ENCODE measurements at regions not wholly inside any gene's neighbourhood (a gene's known extent, or its start where the extent isn't known, plus 50 kb on each side); places are given as distances from the start of the nearest gene placed in this dataset.
"Not testable (repeated sequence)": the region's sequence is repeated elsewhere in the genome, so short reads cannot be mapped to it uniquely, and the experiment has no call there.

DNA sequence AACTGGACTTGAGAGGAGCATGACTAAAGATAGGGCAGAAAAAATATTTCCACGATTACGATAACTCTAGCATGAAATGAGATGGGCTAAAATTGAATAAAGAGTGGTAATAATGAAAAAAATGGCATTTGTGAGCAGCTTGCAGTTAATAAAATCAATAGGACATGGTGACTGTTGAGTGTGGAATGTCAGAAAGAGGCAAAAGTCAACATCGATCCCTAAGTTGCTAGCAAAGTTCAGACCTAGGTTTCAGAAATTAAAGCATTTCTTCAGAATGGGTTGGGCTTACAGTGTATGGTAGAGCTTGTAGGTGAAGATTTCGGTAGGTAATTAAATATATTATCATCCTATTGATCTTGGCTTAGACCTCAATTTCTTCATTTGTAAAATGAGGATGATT lies 656.7 kb upstream of the NRG3 start:
- DNase-seq (ENCODE audit: low read depth in 2 of 2): no peak

DNA sequence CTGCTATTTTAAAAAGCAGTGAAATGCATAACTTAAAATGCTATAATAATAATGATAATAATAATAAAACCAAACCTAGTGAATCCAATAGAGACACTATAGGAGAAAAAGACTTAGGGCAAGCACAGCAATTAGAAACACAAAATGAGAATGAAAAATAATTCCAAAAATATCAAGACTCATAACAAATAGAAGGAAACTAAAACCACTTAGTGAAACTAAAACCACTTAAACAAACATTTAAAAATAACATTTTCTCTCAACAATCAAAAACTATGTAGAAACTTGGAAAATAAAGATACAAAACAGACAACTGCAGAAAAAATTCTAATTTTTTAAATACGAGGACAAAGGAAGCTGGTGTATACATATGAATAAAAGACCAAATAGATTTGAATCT lies 655.2 kb upstream of the NRG3 start:
- no peak for DNase-seq (ENCODE audit: low read depth in 2 of 2)

DNA sequence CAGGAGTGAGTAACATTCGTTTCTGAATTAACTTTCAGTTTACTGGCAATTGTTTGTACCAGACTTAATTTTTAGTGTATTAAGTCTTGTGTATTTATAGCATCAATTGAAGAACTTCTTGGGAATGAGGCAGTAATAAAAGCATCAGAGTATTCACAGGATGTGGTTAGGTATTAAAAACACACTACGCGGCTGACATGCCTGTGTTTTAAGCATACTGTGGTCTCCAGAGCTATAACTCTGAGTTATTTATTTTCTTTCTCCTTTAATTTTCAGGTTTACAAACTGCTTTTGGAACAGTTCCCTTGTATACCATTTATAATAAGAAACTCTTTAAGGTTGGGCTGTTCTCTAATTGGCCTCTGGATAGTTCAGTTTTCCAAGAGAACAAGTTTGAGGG lies 626.1 kb upstream of the NRG3 start:
- no peak for DNase-seq (ENCODE audit: low read depth in 2 of 2)

DNA sequence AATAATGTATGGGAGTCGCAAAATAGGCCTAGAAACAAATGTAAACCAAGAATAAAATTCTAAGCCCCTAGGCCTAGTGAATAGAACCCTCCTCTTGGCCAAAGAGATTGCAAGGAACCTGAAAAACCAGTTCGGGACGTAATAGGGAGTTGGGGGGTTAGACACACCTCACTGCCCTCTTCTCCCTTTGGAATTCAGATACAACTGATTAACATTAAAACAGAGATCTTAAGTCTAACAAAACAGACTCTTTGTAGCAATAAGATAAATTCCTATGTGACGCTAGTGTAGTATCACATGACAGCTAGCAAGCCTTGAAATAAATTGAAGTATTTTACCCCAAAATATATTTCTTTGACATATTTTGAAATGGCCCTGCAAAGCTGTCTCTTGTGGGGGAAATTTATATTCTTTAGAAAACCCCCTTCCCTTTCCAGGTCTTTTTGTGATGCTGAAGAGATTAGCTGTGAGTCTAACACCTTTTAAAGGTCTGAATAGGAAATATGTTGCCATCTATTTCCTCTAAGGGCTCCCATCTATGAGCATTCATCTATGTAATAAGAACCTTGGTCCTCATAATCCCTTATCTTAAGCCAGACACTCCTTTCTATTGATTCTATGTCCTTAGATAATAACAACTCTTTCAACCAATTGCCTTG lies 623.4 kb upstream of the NRG3 start:
- no peak for DNase-seq (ENCODE audit: low read depth in 2 of 2)

DNA sequence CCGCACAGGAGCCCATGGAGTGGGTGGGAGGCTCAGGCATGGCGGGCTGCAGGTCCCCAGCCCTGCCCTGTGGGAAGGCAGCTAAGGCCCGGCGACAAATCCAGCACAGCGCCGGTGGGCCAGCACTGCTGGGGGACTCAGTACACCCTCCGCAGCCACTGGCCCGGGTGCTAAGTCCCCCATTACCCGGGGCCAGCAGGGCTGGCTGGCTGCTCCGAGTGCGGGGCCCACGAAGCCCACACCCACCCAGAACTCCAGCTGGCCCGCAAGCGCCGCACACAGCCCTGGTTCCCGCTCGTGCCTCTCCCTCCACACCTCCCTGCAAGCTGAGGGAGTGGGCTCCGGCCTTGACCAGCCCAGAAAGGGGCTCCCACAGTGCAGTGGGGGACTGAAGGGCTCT lies 610.0 kb upstream of the NRG3 start:
- not testable (repeated sequence) for DNase-seq (ENCODE audit: low read depth in 2 of 2)

DNA sequence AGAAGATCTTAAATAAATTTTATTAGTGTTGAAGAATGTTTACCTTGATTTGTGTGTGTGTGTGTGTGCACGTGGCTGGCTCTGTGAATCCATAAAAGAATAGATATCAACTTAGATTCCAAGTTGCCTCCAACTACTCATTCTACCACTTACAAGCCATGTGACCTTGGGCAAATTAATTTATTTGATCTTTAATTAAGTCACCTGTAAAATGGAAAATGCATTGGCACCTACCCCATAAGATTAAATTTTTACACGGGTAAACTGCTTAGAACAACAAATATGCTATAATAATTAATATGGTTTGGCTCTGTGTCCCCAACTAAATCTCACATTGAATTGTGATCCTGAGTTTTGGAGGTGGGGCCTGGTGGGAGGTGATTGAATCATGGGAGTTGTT lies 604.9 kb upstream of the NRG3 start:
- no peak for DNase-seq (ENCODE audit: low read depth in 2 of 2)

DNA sequence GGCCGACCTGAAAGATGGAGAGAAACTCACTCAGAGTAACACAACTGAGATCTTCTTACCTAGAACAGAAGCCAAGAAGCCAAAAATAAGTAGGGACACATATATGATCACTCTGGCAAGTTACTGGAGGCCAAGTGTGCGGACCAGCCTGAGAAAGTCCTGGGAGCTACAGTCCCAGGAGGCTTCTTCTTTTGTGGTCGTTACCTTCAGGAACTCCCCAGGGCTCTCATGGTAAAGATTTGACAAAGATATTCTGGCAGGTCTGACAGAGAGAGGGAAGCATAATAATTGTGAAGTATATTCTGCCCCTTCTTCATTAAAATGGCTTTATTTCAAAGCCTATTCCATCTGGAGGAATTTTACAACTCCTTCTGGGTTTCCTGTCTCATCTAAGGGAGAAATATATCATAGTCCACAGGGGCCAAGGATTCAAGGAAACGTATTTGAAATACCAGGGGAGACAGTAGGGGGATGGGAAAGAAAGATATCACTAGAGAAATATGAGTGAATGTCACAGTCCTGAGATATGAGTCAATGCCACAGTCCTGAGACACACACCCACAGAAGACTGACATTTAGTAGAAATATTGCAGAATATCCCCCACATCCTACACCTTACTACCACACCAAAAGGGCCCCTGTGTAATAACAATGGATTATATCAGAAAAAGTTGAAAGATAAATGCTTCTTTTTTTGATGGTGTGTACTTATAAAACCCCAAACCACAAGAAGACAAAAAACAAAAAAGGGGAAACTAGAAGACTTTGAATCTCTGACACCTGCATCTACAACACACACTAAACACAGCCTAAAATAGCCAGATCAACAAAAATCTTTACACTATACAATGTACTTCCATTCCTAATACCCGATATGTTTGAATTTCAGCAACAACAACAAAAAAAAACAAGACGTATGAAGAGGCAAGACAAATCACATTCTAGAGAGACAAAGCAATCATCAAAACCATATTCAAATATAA lies 594.2 kb upstream of the NRG3 start:
- DNase-seq (ENCODE audit: low read depth in 2 of 2): no peak

DNA sequence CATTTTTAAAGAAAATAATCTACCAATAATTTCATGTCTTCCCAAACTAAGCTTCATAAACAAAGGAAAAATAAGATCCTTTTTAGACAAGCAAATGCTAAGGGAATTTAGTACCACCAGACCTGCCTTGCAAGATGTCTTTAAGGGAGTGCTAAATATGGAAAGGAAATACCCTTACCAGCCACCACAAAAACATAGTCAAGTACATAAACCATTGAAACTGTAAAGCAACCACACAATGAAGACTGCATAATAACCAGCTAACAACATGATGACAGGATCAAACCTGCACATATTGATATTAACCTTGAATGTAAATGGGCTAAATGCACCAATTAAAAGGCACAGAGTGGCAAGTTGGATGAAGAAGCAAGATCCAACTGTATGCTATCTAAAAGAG lies 586.5 kb upstream of the NRG3 start:
- DNase-seq (ENCODE audit: low read depth in 2 of 2): no peak

DNA sequence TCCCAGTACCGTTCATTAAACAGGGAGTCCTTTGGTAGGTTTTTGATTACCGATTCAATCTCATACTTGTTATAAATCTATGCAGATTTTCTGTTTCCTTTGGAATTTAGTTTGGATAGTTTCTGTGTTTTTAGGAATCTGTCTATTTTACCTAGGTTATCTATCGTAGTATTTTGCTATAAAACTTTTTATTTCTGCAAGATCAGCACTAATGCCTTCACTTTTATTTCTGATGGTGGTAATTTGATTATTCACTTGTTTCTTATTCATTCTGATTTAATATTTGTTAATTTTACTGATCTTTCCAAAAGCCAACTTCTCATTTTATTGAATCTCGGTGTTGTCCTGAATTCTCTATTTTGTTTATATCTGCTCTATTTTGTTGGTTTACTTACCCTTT lies 577.7 kb upstream of the NRG3 start:
- no peak for DNase-seq (ENCODE audit: low read depth in 2 of 2)

DNA sequence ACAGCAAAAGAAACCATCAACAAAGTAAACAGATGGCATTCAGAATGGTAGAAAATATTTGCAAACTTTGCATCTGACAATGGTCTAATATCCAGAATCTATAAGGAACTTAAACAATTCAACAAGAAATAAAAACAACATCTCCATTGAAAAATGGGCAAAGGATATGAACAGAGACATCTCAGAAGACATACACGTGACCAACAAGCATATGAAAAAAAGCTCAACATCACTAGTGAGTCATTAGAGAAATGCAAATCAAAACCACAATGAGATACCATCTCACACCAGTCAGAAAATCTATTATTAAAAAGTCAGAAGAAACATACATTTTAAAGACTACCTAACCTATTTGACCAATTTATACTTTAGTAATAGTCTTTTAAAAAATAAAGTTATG lies 571.3 kb upstream of the NRG3 start:
- no peak for DNase-seq (ENCODE audit: low read depth in 2 of 2)

DNA sequence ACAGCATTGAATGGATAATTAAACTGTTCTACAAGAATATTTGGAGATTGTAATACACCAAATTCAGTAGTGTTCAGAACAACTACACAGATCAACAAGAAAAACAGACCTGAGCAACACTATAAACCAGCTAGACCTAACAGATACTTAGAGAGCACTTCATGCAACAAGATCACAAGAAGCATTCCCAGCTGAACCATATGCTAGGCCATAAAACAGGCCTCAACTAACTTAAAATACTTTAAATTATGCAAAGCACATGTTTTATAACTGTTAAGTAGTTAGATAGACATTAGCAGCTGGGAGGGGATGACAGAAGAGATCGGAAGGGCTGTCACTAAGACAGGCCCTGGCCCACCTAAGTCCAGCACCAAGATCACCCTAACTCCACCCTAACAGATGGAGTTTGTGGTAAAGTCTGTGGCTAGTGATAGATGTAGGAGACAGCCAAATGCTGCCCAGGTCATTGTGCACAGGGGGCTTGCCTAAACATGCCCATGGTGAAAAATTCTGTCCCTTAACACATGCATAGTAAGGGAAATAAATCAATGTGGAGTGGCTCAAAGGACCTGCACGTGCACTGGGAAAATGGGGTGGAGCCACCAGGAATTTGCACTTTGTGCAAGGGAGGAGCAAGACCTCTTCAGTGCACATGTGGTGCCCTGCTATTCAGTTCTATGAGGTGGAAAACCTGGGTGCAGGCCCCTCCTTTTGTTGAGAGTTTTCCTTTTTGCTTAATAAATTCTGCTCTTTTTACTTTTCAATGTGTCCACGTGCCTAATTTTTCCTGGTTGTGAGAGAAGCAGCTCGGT lies 567.8 kb upstream of the NRG3 start:
- DNase-seq (ENCODE audit: low read depth in 2 of 2): no peak

DNA sequence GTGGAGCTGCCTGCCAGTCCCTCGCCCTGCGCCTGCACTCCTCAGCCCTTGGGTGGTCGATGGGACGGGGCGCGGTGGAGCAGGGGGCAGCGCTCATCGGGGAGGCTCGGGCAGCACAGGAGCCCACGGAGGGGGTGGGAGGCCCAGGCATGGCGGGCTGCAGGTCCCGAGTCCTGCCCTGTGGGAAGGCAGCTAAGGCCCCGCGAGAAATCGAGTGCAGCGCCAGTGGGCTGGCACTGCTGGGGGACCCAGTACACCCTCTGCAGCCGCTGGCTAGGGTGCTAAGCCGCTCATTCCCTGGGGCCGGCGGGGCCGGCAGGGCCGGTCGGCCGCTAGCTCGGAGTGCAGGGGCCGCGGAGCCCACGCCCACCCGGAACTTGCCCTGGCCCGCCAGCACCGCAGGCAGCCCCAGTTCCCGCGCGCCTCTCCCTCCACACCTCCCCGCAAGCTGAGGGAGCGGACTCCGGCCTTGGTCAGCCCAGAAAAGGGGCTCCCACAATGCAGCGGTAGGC lies 565.9 kb upstream of the NRG3 start:
- no peak for DNase-seq (ENCODE audit: low read depth in 2 of 2)

DNA sequence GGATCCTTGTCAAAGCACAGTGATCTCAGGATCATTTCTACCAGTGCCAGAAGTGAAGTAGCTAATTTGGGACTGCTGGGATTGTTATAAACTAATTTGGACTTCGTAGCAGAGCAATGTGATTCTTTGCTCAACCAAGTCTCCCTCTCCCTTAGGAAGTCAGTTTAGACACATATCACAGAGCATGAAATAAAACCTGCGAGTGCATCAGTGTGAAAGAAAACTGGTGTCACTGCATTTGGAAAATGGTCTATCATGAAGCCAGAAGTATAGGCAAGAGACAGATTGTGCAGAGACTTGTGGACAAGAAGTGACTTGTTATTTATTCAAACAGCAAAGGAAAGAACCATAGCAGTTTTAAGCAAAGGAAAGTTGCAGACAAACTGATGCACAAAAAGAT lies 560.5 kb upstream of the NRG3 start:
- DNase-seq (ENCODE audit: low read depth in 2 of 2): no peak

DNA sequence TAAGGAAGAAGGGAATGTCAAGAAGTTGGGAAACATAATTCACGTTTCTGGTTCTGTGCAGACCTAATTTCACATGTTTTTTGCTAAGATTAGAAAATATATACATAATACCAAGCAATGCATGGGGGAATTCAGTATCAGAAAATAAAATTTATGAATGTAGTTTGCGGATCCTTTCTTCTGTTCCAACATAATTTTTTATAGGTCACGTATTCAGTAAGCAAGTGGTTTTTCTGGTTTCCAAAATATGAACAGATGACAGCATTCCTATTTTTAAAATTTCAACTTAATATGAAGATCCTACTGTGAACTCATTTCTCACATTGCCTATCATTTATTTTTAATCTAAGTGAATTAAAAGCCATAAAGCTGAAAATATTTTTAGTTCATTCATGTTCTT lies 560.0 kb upstream of the NRG3 start:
- no peak for DNase-seq (ENCODE audit: low read depth in 2 of 2)

DNA sequence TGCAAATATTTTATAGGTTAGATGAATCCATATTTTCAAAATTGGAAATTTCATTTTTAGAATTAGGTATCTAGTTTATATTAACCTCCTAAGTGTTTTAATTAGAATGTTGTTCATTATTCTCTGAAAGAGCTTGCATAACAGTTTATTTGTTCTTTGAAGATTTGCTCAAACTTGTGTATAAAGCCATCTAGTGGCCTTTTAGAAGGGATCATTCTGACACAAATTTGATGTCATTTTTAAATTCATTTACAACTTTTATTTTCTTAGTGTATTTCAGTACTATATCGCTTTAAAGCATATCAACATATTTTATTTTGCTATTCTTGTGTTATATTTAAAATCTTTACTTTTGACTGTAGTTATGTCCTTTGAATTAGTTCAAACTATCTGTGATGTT lies 527.0 kb upstream of the NRG3 start:
- DNase-seq (ENCODE audit: low read depth in 2 of 2): no peak

DNA sequence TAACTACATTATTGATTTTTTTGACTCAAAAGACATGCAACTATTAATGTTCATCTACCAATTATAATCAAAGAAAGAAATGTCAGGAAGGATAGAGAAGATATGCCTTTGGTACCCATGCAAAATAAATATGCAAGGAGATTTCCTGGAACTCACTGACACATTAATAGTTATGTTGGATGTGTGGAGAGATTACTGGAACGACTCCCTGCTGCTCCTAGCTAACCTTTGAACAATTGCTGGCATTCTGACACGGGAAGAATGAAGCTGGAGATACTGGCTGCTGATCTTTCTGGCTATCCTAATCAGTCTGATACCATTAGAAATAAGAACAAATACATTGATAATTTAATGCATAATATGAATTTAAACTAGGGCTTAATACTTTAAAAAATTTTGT lies 507.9 kb upstream of the NRG3 start:
- DNase-seq (ENCODE audit: low read depth in 2 of 2): no peak

DNA sequence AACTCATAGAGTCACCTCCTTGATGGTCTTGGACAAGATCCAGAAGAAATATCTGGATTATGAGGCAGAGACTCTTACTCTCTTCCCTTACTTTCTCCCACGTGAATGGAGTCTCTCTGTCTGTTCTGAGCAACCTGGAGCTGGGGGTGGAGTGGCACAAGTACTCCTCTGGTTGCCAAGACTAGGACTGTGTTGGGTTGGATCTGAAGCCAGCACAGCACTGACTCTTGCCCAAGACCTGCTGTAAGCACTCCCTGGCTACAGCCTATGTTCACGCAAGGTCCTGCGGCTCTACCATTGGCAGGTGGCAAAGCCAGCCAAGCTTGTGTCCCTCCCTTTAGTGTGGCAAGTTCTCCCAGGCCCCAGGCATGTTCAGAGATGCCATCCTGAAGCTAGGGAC lies 488.2 kb upstream of the NRG3 start:
- no peak for DNase-seq (ENCODE audit: low read depth in 2 of 2)

DNA sequence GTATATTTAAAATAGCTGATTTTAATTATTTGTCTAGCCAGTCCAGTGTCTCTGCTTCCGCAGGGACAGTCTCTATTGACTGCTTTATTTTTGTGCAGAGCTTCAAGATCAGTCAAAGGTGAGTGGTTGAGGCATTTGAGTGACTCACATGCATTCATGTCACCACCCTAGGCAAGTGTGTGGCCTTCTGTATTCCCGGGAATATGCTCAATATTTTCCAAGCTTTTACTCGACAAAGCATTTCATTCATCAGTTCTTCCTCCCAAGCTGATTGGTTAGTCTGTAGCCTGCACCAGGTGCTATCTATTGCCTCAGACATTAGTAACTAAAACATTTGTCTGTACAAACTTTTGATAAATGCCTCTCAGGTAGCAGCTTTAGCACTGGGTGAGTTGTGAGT lies 471.5 kb upstream of the NRG3 start:
- no peak for DNase-seq (ENCODE audit: low read depth in 2 of 2)

DNA sequence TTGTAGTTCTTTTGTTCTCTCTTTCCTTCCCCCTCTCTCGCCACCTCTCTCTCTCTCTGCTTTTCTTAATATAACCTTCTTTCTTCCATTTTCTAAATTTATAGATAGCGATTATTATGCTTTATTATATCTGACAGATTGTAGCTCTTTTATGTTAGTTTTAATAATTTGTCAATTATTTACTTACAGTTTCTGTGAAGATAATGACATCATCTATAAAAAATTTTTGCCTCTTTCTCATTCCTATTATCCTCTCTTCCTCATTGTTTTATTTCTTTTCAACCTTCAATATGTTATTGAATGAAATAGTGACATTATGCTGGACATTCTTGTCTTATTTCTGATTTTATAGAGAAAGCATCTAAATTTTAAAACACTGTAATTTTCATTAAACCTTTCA lies 469.6 kb upstream of the NRG3 start:
- DNase-seq (ENCODE audit: low read depth in 2 of 2): no peak

DNA sequence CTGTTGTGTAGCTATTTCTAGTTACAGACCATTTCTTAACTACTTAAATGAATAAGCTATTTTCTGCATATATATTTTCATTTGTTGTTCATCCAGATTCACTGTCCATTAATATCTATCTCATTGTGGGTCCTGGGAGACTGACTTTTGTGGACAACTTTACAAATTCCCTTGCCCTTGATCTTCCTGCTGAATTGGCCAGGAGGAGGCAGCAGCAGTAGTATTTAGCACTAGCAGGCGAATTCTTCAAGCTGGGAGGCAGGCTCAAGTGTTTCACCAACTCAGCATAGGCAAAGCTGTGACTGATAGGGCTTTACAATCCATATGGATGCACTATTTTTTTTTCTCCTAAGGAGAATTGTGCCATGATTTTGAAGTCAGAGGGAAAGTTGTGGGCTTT lies 461.0 kb upstream of the NRG3 start:
- no peak for DNase-seq (ENCODE audit: low read depth in 2 of 2)

DNA sequence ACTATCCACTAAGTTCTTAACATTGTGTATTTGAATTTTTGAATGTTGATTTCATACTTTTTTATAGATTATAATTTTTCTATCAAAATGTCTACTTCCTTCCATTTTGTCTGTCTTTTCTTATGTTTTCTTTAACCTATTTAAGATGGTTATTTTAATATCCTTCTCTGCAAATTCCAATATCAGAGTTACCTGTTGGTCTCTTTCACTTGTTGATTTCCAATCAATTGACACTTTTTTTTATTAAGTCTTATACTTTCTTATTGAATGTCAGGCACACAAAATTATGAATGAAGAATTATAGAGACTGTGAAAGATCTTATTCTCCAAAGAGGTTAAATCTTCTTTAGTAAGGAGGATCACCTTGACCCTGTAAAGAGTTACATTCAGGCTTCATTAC lies 448.3 kb upstream of the NRG3 start:
- no peak for DNase-seq (ENCODE audit: low read depth in 2 of 2)

DNA sequence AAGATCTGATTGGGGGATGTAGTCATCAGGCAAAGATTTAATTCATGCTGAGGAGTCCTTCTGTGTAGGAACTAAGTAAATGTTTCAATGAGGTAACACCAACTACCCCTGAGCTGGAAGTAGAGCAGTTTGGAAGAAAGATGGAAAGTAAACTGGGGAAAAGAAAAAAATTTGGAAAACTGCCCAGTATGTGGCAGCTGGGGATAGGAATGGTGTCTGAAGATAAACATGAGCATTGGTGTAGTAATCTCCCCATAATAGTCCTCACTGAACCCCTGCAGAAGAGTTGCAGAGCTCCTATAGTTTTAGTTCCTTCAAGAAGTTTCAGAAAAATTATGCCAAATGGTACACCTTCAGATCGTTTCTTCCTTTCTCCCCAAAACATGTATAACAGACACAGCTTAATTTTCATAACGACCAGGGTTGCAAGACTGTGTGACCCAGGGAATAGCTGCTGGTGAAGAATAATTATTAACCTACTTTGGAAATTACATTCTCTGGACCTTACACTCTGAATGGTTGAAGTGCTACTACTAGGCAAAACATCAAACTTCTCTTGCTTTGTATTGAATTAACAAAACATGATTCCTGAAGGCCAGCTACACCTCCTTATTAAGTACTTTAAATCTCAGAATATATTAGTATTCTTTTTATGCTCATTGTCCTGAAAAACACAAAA lies 446.4 kb upstream of the NRG3 start:
- no peak for DNase-seq (ENCODE audit: low read depth in 2 of 2)

Measured in stimulated activated CD8-positive, alpha-beta memory T cell treated with anti-CD3 and anti-CD28 coated beads, Interleukin-7, amount 100 ng/mL, for 1 hour (primary cell).